K562 (cell line): ENCODE measurements at regions not wholly inside any gene's neighbourhood (a gene's known extent, or its start where the extent isn't known, plus 50 kb on each side); places are given as distances from the start of the nearest gene placed in this dataset.

ENCODE experiments used
- ATAC-seq: fragments of 200-7000 bp; cut with Tn5 transposase; 3 replicates; pipeline ENCODE4 v1.9.1; 2020; ENCODE audit warnings: moderate library complexity
- BruUV-seq: library from RNA; stranded (reverse); fragments of 400-500 nt; replicated peaks from 2 replicates; lab custom pipeline; 2021; lab: Mats Ljungman, UMichigan
- CTCF ChIA-PET: fragments of 300-600 bp; formaldehyde crosslinking; extraction: SDS; loops from one replicate; lab custom pipeline; 2021; ENCODE audit warnings: low intra/inter-chr PET ratio; lab: Yijun Ruan, JAX
- POLR2A ChIA-PET: fragments of 300-600, 350-650 bp; sonication (Branson Sonifier 250); formaldehyde crosslinking; extraction: SDS; loops from one replicate; lab custom pipeline; 2021; ENCODE audit warnings: antibody characterized with exemption, inconsistent platforms; lab: Yijun Ruan, JAX
- DNase-seq, 4 experiments: peaks; one replicate each; pipeline versions ENCODE4 v3.0.0 to v3.0.0-alpha.2; 2011 to 2018; ENCODE audit warnings: low spot score in 3 of 4, mixed read lengths in 3 of 4; ENCODE audit errors: extremely low read depth in 1 of 4
- FAIRE-seq: peaks from 2 replicates; lab custom pipeline; 2011; peaks lifted over from hg19 to GRCh38; lab: Jason Lieb, UNC
- H2AFZ ChIP-seq: 2 replicates; pipeline ENCODE4 v1.6.0; 2011; ENCODE audit warnings: low read depth, low read length, control low read depth, inconsistent platforms
- H3K27ac ChIP-seq: fragments of 200-600 bp; 3 replicates; pipeline ENCODE4 v1.8.0; 2011; ENCODE audit warnings: low read depth, mild to moderate bottlenecking, control low read depth, inconsistent platforms, low read length, moderate library complexity, mixed read lengths; ENCODE audit errors: extremely low read depth
- H3K27me3 ChIP-seq, 2 experiments: fragments of 300-600 bp in 1 of 2; 2 replicates in 1 of 2; 3 replicates in 1 of 2; pipeline versions ENCODE4 v1.6.0 to v1.8.0; 2011; ENCODE audit warnings: inconsistent platforms in 2 of 2, low read length in 2 of 2, mild to moderate bottlenecking in 1 of 2, mixed read lengths in 1 of 2, moderate library complexity in 1 of 2; ENCODE audit not compliant: control insufficient read depth in 2 of 2, insufficient read depth in 2 of 2
- H3K36me3 ChIP-seq: fragments of 300-600 bp; 3 replicates; pipeline ENCODE4 v1.8.0; 2011; ENCODE audit warnings: mild to moderate bottlenecking, low read length, inconsistent platforms; ENCODE audit not compliant: control insufficient read depth, insufficient read depth
- H3K4me1 ChIP-seq, 2 experiments: fragments of 200-600 bp in 1 of 2; replicated peaks in 1 of 2; 2 replicates in 1 of 2; 3 replicates in 1 of 2; pipeline versions ENCODE4 v1.5.1 to v1.8.0; 2011; ENCODE audit warnings: inconsistent platforms in 2 of 2, low read length in 2 of 2, mild to moderate bottlenecking in 1 of 2, mixed read lengths in 1 of 2, moderate library complexity in 1 of 2; ENCODE audit not compliant: control insufficient read depth in 2 of 2, insufficient read depth in 2 of 2
- H3K4me2 ChIP-seq: 2 replicates; pipeline ENCODE4 v1.6.1; 2011; ENCODE audit warnings: low read length, control low read depth, inconsistent platforms, mixed read lengths; ENCODE audit not compliant: insufficient read depth
- H3K4me3 ChIP-seq: fragments of 200-600 bp; sonication (generic), shearing (Covaris generic); 2 replicates; pipeline ENCODE4 v1.5.1; 2016; ENCODE audit warnings: control low read depth, inconsistent platforms
- H3K79me2 ChIP-seq: fragments of 200-600 bp; 3 replicates; pipeline ENCODE4 v1.8.0; 2011; ENCODE audit warnings: low read length, inconsistent platforms; ENCODE audit not compliant: control insufficient read depth, insufficient read depth
- H3K9ac ChIP-seq, 2 experiments: 2 replicates each; pipeline versions ENCODE4 v1.6.0 to v1.6.1; 2011; ENCODE audit warnings: low read depth in 2 of 2, low read length in 2 of 2, control low read depth in 1 of 2, inconsistent platforms in 1 of 2, mild to moderate bottlenecking in 1 of 2, mixed read lengths in 1 of 2; ENCODE audit not compliant: insufficient read depth in 1 of 2
- H3K9me1 ChIP-seq: one replicate; pipeline ENCODE4 v1.6.0; 2011; ENCODE audit warnings: inconsistent platforms, mild to moderate bottlenecking, low read length, moderate library complexity; ENCODE audit not compliant: control insufficient read depth, insufficient read depth
- H3K9me3 ChIP-seq: replicated peaks from 2 replicates; pipeline ENCODE4 v1.5.1; 2011; ENCODE audit warnings: low read depth, low read length, inconsistent platforms; ENCODE audit not compliant: control insufficient read depth, insufficient read depth
- H4K20me1 ChIP-seq: replicated peaks from 2 replicates; pipeline ENCODE4 v1.6.1; 2011; ENCODE audit warnings: low read length, inconsistent platforms, mixed read lengths; ENCODE audit not compliant: control insufficient read depth, insufficient read depth
- ARID3A ChIP-seq: IDR thresholded peaks from 2 replicates; pipeline ENCODE4 v1.6.1; 2012; ENCODE audit warnings: low read depth, low read length, improper control_type of control experiment, borderline replicate concordance
- BCOR ChIP-seq: fragments of 450-650 bp; IDR thresholded peaks from 2 replicates; pipeline ENCODE4 v1.6.1; 2016
- CCNT2 ChIP-seq: IDR thresholded peaks from 2 replicates; pipeline ENCODE4 v1.6.1; 2011; ENCODE audit warnings: borderline replicate concordance, low read depth, mild to moderate bottlenecking, moderate library complexity, mixed read lengths, low read length; ENCODE audit not compliant: insufficient read length; ENCODE audit errors: extremely low read depth
- ETS2 ChIP-seq: IDR thresholded peaks from 2 replicates; pipeline ENCODE4 v1.6.1; 2016; ENCODE audit warnings: borderline replicate concordance, missing genetic modification characterization, mild to moderate bottlenecking, moderate library complexity, missing compliant biosample characterization; ENCODE audit not compliant: poor library complexity, severe bottlenecking
- HNRNPLL ChIP-seq: fragments of 200-400 bp; formaldehyde crosslinking; IDR thresholded peaks from 2 replicates; pipeline ENCODE4 v1.6.1; 2017; ENCODE audit warnings: low read length, low read depth, mild to moderate bottlenecking; ENCODE audit not compliant: poor library complexity, severe bottlenecking
- MTF1 ChIP-seq: fragments of 250-450 bp; sonication (Bioruptor Pico); IDR thresholded peaks from 2 replicates; pipeline ENCODE4 v1.9.0; 2021; ENCODE audit warnings: moderate library complexity, mild to moderate bottlenecking, inconsistent platforms, borderline replicate concordance
- POLR2G ChIP-seq: fragments of 200-400 bp; formaldehyde crosslinking; IDR thresholded peaks from 2 replicates; pipeline ENCODE4 v1.6.1; 2017; ENCODE audit warnings: low read depth, mild to moderate bottlenecking, antibody characterized with exemption, low read length, moderate library complexity
- RAD21 ChIP-seq, 2 experiments: fragments of 250-450 bp in 1 of 2; fragments of 450-650 bp in 1 of 2; sonication (Bioruptor Pico) in 1 of 2; formaldehyde crosslinking in 1 of 2; IDR thresholded peaks in 1 of 2; conservative IDR thresholded peaks in 1 of 2; 2 replicates each; pipeline versions ENCODE4 v1.4.0 to v1.8.0; 2020 to 2022; ENCODE audit warnings: mild to moderate bottlenecking in 2 of 2, moderate library complexity in 1 of 2
- SRSF3 ChIP-seq: fragments of 200-400 bp; formaldehyde crosslinking; IDR thresholded peaks from 2 replicates; pipeline ENCODE4 v1.6.1; 2016; ENCODE audit warnings: mild to moderate bottlenecking, low read length, moderate library complexity; ENCODE audit not compliant: insufficient read depth
- ZNF518B ChIP-seq: fragments of 250-450 bp; sonication (Bioruptor Pico); IDR thresholded peaks from 2 replicates; pipeline ENCODE4 v1.5.0; 2021; ENCODE audit warnings: mild to moderate bottlenecking, moderate library complexity
- ZNF76 ChIP-seq: fragments of 250-450 bp; sonication (Bioruptor Pico); IDR thresholded peaks from 2 replicates; pipeline ENCODE4 v1.4.0; 2020; ENCODE audit warnings: mild to moderate bottlenecking, moderate library complexity, borderline replicate concordance
- WGBS: fragments of 100-300 bp; shearing (Covaris generic); methylation state at CpG from one replicate; pipeline ENCODE4 v1.1.6; 2016; ENCODE audit warnings: low coverage, mixed read lengths; ENCODE audit not compliant: insufficient coverage; ENCODE audit errors: missing lambda C conversion rate; 5-methylcytosine and 5-hydroxymethylcytosine counted together
- in situ Hi-C: fragments of 300-500 bp; cut with MboI; formaldehyde crosslinking; loops from 4 replicates; pipeline ENCODE4 v1.15.0; 2018; ENCODE audit warnings: inconsistent platforms, mixed read lengths
- intact Hi-C: fragments of 100-400 bp; cut with micrococcal nuclease; formaldehyde crosslinking; loops from 2 replicates; pipeline ENCODE4 v1.14.2; 2022

- no peak for ATAC-seq
- no peak for TF ChIP-seq CCNT2
- TF ChIP-seq SRSF3 = no peak
- TF ChIP-seq ZNF76 (CRISPR knock-in tag) = no peak
- TF ChIP-seq ETS2 (tag) = no peak
- TF ChIP-seq MTF1 (CRISPR knock-in tag) = no peak
- no peak for TF ChIP-seq ARID3A
- no peak for TF ChIP-seq BCOR
- no peak for TF ChIP-seq RAD21 (CRISPR knock-in tag; conservative IDR thresholded peaks at IDR 0.05 in 1 of 2, IDR thresholded peaks at IDR 0.05 in 1 of 2)
- no peak for TF ChIP-seq ZNF518B (CRISPR knock-in tag)
- TF ChIP-seq POLR2G = no peak
- no peak for TF ChIP-seq HNRNPLL
Observed at GRCh38 chr15:38662033-38662802, 97.6 kb upstream of the RASGRP1 start.

More at GRCh38 chr15:38662033-38662802, 97.6 kb upstream of the RASGRP1 start:
- intact Hi-C loops = no loop called here
- Histone ChIP-seq H3K9me1 (no peaks in the 10 kb centered on the region), H3K79me2 (no peaks in the 10 kb centered on the region), H3K9me3 (no peaks in the 10 kb centered on the region), H3K4me3 (no peak overlapping the region), H3K4me2 (no peak overlapping the region), H3K4me1 (no peaks in the 10 kb centered on the region), H4K20me1 (no peaks in the 10 kb centered on the region), H3K27me3 (peaks cover 0 to 3% of the 10 kb centered on the region in 2 experiments; a peak in 1 of 5 replicates), H3K9ac (no peak overlapping the region), H3K36me3 (no peaks in the 10 kb centered on the region), H3K27ac (no peak overlapping the region), H2AFZ (no peak overlapping the region)
- DNase-seq (no peak), FAIRE-seq (no peak)
- ChIA-PET POLR2A (interaction anchor here (0.9 to 1.1 kb wide), 2 partner anchors 11 to 14 kb away, joined by 3 to 4 read pairs; no protein-coding TSS in a partner anchor), CTCF (no interaction called here)
- in situ Hi-C loops = no loop called here
- BruUV-seq = no TSS peak
- WGBS = 1% methylated on average over 4 of the region's 5 CpGs
